Kidney epithelial cell (primary cell): ENCODE measurements at regions not wholly inside any gene's neighbourhood (a gene's known extent, or its start where the extent isn't known, plus 50 kb on each side); places are given as distances from the start of the nearest gene placed in this dataset.
"Not testable (repeated sequence)": the region's sequence is repeated elsewhere in the genome, so short reads cannot be mapped to it uniquely, and the experiment has no call there.

Experiments used
- DNase-seq: peaks from one replicate; pipeline ENCODE4 v3.0.0-alpha.2; 2010; ENCODE audit warnings: low read depth
- H3K27me3 ChIP-seq: 2 replicates; pipeline ENCODE4 v1.6.0; 2011; ENCODE audit warnings: low read length; ENCODE audit not compliant: control insufficient read depth, insufficient read depth
- H3K36me3 ChIP-seq: 2 replicates; pipeline ENCODE4 v1.5.1; 2011; ENCODE audit warnings: low read length; ENCODE audit not compliant: control insufficient read depth, insufficient read depth
- H3K4me3 ChIP-seq: 2 replicates; pipeline ENCODE4 v1.5.1; 2011; ENCODE audit warnings: low read depth, mild to moderate bottlenecking, control low read depth, low read length
- TF ChIP-seq, protein P1 (sequence below): IDR thresholded peaks from 2 replicates; pipeline ENCODE4 v1.5.1; 2011; ENCODE audit warnings: mild to moderate bottlenecking, moderate library complexity, low read length, control low read depth, inconsistent platforms; ENCODE audit not compliant: insufficient read depth, poor library complexity, severe bottlenecking

DNA sequence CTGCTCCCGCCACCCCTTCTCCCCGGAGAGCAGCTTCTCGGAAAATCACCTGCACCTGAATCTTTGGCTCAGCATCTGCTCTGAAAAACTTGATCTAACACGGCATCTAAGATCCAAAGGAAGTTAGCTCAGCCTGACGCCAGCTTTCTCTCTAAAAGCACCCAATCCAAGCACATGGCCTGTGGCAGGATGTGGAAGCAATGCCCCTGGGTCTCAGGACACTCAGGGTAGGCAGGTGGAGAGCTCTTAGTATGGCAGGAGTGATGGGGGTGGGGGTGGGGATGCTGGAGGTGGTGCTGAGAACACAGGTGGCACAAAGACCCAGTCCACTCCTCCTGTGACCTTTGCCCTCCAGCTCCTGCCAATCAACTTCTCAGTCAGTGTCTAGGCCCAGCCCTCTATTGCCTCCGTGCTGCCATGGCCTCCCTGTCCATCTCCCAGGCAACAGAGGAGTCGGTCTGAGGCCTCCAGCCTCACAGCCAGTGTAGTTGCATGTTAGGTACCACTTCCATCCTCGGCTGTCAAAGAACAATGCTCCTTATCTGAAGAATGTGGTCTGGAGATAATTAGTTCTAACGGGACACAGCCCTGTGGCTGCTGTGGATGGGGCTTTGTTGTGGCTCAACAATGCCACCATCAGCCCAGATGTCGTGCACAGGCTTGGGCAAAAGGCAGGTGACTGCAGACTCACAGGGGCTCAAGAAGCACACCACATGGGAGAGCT is 180.0 kb upstream of the C14orf180 start:
- TF ChIP-seq, protein P1, sequence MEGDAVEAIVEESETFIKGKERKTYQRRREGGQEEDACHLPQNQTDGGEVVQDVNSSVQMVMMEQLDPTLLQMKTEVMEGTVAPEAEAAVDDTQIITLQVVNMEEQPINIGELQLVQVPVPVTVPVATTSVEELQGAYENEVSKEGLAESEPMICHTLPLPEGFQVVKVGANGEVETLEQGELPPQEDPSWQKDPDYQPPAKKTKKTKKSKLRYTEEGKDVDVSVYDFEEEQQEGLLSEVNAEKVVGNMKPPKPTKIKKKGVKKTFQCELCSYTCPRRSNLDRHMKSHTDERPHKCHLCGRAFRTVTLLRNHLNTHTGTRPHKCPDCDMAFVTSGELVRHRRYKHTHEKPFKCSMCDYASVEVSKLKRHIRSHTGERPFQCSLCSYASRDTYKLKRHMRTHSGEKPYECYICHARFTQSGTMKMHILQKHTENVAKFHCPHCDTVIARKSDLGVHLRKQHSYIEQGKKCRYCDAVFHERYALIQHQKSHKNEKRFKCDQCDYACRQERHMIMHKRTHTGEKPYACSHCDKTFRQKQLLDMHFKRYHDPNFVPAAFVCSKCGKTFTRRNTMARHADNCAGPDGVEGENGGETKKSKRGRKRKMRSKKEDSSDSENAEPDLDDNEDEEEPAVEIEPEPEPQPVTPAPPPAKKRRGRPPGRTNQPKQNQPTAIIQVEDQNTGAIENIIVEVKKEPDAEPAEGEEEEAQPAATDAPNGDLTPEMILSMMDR, result no peak
- DNase-seq, result no peak
- no peak overlapping the region for H3K4me3 ChIP-seq
- H3K27me3 ChIP-seq, result no peaks in the 10 kb centered on the region
- no peaks in the 10 kb centered on the region for H3K36me3 ChIP-seq

DNA sequence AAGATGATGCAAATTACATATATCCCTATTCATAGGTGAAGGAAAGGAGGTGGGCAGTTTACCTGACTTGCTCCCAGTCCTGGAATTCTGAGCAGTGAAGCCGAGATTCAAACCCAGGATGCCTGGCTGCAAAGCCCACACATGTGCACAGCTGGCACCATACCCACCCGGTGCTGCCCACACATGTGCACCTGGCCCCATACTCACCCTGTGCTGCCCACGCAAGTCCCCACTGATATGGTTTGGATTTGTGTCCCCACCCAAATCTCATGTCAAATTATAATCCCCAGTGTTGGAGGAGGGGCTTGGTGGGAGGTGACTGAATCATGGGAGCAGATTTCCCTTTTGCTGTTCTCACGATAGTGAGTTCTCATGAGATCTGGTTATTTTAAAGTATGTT is 179.2 kb upstream of the C14orf180 start:
- H3K27me3 ChIP-seq, result no peaks in the 10 kb centered on the region
- no peak for DNase-seq
- TF ChIP-seq, protein P1, result no peak
- H3K4me3 ChIP-seq, result no peak overlapping the region
- H3K36me3 ChIP-seq, result no peaks in the 10 kb centered on the region

DNA sequence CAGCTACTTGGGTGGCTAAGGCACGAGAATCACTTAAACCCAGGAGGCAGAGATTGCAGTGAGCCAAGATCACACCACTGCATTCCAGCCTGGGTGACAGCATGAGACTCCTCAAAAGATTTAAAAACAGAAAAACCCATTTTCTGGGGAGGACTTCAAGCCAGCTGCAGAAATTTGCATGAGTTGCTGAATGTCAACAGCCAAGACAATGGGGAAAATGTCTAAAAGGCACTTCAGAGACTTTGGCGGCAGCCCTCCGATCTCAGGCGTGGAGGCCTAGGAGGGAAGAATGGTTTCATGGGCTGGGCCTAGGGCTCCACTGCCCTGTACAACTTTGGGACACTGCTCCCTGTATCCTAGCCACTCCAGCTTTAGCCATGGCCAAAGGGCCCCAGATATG is 177.8 kb upstream of the C14orf180 start:
- TF ChIP-seq, protein P1, result no peak
- no peak overlapping the region for H3K4me3 ChIP-seq
- H3K36me3 ChIP-seq, result no peaks in the 10 kb centered on the region
- DNase-seq, result no peak
- no peaks in the 10 kb centered on the region for H3K27me3 ChIP-seq

DNA sequence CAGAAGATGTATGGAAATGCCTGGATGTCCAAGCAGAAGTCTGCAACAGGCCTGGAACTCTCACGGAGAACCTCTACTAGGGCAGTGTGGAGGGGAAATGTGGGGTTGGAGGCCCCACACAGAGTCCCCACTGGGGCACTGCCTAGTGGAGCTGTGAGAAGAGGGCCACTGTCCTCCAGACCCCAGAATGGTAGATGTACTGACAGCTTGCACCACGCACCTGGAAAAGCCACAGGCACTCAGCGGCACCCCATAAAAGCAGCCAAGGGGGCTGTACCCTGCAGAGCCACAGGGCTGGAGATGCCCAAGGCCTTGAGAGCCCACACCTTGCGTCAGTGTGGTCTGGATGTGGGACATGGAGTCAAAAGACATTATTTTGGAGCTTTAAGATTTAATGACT is 177.3 kb upstream of the C14orf180 start:
- not testable (repeated sequence) for H3K27me3 ChIP-seq, DNase-seq, H3K4me3 ChIP-seq, H3K36me3 ChIP-seq

DNA sequence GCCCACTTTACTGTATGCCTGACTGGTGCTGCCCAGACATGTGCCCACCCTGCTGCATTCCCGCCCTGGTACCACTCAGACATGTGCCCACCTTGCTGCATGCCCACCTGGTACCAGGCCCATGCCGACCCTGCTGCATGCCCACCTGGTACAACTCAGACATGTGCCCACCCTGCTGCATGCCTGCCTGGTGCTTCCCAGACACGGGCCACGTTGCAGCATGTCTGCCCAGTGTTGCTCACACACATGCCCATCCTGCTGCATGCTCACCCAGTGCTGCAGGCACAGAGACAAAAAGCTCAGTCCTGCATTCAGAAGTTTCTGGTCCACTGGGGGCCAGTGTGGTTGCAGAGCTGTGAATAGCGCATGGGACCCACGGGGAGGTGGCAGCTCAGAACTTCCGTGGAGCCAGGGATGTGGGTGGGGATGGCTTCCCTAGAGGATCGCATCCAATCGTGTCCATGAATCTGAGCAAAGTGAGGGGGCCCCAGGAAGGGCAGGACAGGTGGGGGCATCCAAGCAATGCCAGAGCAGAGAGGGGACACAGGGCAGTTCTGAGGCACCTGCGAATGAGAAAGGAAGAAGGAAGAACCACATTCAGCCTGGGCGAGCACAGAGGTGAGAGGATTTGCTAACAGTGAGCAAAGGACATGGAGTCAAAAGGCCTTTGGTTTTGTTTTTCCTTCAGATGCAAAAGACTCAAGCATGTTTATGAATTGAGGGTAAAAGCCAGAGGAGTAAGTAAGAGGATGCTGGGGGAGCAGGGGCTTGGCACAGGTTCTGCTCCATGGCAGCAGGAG is 175.9 kb upstream of the C14orf180 start:
- TF ChIP-seq, protein P1, result no peak
- no peaks in the 10 kb centered on the region for H3K36me3 ChIP-seq
- no peak for DNase-seq
- H3K27me3 ChIP-seq, result no peaks in the 10 kb centered on the region
- H3K4me3 ChIP-seq, result no peak overlapping the region

DNA sequence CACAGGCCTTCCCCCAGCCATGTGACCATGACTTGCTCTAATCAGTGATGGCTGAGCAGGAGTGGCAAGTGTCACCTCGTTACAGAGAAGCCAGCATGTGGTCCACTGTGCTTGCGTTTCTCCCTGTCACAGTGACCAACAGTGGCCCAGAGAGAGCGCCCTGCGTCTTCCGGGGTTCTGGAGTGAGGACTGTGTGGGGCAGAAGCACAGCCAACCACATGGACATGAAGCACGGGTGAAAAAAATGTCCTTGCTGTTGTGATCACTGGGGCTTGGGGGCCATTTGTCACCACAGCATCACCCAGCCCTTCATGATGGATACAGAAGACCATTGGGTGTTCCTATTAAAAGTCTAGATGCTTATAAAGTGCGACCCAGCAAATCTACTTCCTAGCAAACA is 174.6 kb upstream of the C14orf180 start:
- Histone ChIP-seq H3K36me3 (no peaks in the 10 kb centered on the region), H3K27me3 (no peaks in the 10 kb centered on the region), H3K4me3 (no peak overlapping the region)
- TF ChIP-seq, protein P1, result no peak
- DNase-seq, result no peak
